NCI-H146 (cell line): ENCODE measurements at regions not wholly inside any gene's neighbourhood (a gene's known extent, or its start where the extent isn't known, plus 50 kb on each side); places are given as distances from the start of the nearest gene placed in this dataset.

ENCODE experiments used
- DNase-seq: peaks from one replicate; lab custom pipeline; 2025; lab: John Stamatoyannopoulos, UW

DNA sequence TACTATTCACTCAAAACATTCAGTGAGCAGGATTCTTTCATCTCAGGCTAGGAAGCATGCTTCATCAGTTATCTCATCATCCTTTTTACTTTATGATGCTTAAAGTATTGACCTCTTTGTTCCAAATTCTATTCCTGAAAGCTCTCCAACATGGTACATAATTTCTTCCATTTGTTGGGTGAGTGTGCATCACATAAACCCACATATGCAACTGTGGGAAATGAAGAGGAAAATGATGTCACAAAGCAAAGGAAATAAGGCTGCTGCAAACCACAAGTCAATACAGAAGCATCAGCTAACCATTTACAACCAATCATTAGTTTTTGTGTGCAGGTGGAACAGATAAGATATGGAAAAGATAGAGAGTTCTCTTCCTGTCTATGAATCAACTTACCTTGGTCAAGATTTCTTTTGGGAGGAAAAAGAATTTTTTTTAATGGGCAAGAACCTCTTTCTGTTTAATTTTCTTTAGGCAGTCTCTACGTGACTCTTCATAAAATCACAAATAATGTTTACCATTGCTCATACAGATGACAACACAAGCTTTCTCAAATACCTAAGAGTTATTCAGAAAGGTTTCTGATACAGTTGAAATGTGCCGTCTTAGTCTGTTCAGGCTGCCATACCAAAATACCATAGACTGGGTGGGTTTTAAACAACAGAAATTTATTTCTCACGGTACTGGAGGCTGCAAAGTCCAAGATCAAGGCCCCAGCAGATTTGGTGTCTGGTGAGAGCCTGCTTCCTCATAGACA is 259.9 kb downstream of the ADGRG6 start:
- no peak for DNase-seq

DNA sequence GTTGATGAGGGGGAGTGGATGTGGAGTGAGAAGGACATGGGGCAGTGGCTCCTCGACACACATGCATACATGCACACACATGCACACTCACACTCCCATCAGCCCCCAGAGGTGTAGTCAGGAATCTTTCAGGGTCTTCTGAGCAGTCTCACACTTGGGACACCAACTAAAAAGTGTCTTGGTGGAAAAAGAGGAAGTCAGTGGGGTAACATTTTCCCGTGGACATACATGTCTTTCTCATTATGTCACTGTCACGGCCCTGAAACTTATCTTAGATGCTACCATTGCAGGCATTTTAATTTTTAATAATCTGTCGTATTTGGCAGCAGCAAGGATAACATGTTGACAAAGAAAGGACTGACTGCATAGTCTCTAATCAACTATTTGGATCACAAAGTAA is 261.1 kb downstream of the ADGRG6 start:
- DNase-seq, result no peak

DNA sequence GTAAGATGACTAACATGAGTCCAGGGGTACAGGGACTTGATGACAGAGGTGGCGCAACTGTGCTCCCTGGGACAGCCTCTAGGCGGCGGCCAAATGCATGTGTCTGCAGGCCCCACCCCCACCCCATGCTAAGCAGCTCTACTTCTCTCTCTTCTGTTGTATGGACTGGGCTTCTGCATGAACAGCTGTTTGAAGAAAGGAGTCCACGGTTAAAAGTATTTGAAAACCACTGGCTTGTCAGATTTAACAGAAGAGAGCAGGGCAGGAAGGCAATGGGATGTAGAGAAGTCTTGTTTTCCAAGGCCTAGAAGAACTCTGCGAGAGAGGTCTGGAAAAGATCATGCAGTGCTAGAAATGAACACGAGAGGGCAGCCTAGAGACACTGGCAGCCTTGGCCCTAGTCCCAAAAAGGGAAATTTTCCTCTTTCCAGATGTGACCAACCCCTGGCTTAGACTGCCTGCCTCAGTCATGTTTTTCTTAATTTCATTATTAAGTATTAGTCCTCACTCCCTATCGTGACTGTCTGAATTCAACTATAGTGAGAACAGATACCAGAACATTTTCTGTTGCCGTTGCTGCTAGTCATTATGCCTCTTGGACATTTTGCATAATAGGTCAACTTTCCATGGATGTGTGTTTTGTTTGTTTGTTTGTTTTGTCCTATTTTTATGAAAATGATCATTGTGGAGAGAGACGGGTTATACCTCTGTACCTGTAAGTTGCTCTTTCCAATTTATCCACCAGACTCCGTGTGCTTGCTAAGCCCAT is 265.0 kb downstream of the ADGRG6 start:
- peak; percentile 19 for DNase-seq

DNA sequence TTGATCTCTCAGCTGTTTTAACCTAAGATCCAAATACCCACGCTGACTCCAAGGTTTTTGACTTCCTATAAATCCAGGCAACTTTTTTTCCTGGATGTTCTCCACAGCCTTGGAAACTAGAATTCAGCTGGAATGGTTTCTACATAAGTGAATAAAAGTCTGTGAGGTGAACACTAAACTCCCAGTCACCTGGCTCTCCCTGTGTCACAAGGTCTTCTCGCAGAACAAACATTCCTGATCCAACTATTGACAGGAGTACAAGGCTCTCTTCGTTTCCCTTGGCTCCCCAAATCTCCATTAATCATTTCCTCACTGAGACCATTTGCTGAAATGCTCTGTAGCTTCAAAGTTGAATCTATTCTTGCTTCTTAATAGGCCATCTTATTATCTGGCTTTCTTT is 265.7 kb downstream of the ADGRG6 start:
- DNase-seq, result no peak

DNA sequence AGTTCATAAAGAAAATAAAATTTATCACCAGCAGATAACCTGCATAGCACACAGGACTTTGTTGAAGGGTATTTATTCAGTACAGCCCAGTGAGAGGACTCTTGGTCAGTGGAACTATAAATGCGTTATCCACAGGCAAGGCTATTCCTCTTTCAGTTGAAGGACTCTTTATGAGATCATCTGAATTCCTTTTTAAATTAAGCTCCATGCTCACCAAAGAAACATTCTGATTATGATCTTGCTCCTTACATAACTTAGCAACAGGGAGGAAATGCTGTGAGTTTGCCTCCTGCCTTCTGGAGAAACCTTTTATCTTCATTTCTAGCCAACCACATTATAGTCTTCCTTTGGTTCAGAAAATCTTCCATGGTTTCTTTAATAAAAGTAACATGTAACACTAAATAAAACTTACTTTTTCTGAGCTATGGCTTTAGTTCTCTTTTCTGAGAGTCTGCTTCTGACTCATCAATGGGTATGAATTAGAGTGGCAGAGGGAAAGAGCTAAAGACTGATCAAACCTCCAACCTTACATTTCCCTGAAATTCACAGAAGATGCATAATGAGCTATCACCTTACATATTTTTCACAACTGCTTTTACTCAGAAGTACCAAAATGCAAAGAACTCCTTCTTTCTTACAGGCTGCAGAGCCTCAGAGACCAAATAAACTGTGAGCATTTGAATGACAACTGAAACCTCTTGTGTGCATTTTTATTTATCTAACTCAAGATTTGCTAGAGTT is 267.2 kb downstream of the ADGRG6 start:
- no peak for DNase-seq

DNA sequence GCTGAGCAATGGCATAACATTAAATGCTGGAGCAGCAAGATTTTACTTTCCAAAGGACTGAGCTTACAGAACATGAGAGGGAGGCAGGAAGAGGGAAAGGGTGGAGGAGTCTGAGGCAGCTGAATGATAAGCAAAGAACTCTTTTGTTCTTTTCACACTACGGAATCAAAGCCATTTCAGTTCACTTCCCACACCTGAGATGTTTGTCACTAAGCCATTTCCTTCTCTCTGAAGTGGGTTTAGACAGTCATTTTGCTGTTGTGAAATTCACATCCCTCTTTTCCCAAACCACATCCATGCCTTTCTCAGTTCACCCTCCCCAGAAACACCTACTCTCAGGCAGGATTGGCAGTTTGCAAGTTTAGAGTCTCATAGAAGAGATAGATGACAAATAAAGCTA is 267.9 kb downstream of the ADGRG6 start:
- DNase-seq, result no peak

DNA sequence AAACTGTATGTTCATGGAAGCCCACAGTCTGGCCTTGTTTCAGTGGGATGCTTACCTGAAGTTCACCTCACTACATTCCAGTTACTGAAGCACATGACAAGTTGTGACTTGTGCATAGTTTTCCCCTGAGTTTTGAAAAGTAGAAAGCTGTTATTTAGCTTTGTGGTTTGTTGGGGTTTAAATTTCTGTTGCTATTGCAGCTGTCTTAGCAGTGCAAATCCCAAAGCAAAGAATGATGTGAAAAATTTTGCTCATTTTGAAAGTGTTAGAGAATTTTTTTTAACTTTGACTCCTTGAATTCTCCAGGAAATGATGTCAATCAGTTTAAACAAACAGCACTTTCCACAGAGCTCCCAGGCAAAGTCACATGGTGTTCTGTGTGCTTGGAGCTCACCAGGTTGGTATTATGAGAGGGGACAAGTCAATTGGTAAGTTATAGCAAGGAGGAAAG is 268.4 kb downstream of the ADGRG6 start:
- DNase-seq, result no peak

DNA sequence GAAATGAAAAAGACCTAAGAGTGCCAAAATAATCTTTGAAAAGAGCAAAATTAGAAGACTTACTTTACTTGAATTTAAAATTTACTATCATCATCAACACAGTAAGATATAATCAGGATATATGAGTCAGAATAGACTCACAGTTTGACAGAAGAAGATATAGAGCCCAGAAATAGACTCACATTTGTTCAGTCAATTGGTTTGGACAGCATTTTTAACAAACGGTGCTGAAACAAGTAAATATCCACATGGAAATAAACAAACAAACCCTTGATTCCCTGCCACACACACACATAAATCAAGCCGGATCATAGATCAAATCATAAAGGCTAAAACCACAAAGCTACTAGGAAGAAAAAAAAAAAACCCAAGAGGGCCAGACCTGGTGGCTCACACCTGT is 291.1 kb downstream of the ADGRG6 start:
- DNase-seq, result no peak

DNA sequence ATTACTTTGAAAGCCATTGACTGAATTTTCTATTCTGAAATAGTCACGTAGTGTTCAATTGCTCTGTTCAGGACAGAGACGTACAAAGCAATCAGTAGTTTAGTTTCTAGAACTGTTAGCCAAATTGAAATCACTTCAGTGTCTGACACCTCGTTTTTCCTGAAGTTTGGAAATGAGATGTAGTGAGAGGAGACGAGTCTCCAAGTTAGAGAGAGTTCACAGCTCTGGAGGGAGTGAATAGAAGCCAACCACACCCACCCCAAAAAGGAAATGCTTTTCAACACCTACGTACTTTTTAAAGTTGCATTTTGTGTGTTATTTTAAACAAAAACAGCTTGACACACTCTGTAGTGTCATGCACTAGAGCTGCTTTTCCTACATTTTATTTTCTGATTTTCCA is 296.0 kb downstream of the ADGRG6 start:
- DNase-seq, result no peak

DNA sequence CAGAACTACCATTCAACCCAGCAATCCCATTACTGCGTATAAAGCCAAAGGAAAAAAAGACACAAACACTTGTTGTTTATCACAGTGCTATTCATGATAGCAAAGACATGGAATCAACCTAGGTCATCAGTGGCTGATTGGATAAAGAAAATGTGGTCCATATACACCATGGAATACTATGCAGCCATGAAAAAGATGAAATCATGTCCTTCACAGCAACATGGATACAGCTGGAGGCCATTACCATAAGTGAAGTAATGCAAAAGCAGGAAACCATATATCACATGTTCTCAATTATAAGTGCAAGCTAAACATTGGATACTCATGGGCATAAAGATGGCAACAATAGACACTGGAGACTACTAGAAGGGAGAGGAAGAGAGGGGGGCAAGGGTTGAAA is 299.6 kb downstream of the ADGRG6 start:
- no peak for DNase-seq

DNA sequence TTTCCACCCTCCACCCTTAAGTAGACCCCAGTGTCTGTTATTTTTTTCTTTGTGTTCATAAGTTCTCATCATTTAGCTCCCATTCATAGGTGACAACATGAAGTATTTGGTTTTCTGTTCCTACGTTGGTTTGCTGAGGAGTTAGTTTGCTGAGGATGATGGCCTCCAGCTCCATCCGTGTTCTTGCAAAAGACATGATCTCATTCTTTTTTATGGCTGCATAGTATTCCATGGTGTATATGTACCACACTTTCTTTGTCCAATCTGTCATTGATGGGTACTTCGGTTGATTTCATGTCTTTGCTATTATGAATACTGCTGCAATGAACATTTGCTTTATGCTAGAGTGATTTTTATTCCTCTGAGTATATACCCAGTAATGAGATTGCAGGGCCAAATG is 301.2 kb downstream of the ADGRG6 start:
- no peak for DNase-seq

DNA sequence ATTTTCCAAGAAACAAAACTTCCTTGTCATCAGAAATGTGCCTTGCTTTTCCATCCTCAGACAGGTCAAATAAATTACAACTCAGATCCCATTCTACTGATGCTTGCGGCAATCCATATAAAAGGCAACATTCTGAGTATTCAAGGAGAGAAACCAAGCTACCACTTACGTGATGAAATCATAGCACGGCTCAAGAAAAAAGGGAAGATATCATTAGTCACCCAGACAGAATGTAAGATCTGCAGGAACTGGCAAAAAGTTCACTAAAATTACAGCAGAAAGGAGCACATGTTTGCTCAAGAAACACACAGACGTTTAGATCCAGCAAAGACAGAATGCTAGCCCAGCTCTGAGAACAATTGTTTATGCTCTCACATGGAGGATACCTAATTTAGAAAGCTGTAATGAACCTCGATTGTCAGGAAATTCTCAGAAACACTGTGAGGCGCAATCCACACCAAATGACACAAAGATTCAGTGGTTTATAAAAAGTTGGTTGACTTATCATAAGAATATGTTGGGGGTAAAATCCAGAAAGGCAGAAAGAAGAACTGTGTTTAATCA is 304.2 kb downstream of the ADGRG6 start:
- DNase-seq, result no peak

DNA sequence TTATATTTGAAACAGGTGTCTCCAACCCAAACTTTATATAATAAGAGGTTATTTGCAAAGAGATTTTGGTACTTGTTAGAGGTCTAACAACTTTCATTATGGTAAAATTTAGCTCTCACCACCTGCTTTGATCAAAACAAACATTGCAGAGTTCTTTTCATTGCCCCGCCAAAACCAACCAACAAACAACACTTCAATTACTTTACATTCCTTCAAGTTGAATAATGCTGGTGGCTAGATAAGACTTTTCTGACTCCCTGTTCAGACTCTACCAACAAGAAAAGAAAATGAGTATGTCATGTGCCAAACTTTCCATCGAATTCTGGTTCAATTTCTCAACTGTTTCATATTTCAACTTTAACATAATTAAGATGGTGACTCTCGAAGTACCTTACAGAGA is 311.1 kb downstream of the ADGRG6 start:
- no peak for DNase-seq

DNA sequence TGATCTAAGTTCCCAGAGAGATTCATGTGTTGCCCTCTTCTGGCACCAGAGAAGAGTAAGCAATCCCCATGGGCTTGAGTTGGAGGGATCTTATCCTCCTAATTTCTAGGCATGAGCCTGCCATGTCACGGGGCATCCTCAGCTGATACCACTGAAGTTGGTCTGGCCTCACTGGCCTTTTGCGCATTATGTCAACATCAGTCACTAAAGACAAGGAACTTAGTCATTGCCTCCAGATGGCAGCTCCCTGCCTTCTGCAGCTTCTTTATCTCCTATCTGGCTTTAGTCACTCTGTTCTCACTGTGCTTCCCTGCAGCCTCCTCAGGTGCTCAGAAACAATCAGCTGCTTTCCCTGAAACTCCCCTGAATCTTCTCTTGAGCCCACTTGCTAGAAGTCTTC is 312.2 kb downstream of the ADGRG6 start:
- DNase-seq, result no peak

DNA sequence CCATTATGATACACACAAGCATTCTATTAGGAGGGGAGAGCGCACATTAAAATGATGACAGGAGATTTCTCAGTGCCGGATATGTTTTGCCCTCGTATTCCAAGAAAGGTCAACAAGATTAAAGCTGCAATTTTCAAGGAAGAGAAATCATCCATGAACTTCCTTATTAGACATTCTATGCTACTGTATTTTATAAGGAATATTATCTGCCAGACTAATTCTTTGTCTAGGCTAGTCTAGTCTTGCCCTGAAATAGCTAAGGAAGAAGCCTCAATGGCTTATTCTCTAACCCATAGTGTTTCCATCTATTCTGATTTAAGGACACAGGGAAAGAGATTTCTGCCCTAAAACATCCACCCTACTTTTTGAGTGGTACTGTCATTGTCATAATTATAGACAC is 315.4 kb downstream of the ADGRG6 start:
- DNase-seq, result no peak

DNA sequence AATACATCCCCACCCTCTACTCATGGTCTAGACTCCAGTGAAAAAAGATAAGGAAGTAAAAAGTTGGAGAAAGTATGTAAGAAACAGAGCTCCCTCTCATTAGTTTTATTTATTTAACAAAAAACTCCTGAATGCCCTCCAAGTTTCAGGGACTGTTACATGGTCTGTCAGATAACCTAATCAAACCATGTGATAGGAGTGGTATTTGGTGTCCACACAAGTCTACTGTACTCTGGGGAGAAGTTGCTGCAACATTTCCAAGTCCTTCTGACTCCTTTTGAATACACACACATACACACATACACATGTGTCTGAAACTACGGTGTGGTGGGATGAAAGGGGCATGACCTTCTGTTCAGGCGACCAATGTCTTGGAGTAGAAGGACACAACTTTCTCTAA is 320.0 kb downstream of the ADGRG6 start:
- DNase-seq, result no peak

DNA sequence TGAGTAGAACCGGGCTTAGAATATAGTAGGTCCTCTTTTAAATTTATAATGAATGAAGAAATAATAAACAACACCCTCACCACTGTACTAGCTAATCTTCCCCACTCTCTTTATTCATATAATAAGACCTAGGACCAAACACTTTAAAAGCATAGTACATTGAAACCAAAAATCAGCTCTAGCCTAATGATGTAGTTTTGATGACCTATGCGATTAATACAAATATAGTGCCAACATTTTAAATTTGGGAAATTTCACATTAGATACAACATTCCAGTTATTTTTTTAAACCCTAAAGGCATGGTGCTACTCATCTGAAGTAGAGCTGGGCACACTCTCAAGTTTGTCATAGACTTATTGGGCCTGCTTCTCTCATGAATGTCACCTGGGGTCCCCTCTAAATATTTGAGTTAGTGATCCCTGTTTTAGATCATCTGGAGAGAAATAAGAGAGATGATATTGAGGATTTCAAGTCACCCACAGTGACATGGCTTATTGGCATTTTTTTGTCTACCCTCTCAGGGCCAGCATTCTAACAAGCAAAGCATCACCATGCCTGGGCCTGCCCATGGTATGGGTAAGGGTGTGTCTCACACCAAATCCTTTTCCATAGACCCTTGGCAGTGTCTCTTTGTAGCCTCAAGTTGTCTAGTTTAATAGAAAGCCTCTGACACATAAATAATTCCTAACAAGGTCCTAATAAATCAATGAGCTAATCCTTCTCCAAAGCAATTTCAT is 319.8 kb downstream of the HIVEP2 start:
- DNase-seq, result no peak

DNA sequence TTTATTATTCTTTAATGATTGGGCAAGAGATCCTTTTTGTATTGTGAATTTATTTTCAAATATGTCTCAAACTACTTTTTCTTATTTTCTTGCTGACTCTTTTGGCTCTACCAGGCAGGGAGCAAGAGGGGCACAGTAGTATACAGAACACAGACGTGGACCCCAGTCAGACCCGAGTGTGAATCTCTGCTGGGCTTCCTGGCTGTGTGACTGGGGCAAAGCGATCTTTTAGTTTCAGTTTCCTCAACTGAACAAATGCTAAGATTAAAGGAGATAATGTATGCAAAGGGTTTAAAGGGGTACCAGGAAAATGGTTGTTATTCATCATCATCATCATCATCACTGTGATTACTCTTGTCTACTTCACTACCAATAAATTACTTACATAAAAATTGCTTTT is 317.5 kb downstream of the HIVEP2 start:
- no peak for DNase-seq

DNA sequence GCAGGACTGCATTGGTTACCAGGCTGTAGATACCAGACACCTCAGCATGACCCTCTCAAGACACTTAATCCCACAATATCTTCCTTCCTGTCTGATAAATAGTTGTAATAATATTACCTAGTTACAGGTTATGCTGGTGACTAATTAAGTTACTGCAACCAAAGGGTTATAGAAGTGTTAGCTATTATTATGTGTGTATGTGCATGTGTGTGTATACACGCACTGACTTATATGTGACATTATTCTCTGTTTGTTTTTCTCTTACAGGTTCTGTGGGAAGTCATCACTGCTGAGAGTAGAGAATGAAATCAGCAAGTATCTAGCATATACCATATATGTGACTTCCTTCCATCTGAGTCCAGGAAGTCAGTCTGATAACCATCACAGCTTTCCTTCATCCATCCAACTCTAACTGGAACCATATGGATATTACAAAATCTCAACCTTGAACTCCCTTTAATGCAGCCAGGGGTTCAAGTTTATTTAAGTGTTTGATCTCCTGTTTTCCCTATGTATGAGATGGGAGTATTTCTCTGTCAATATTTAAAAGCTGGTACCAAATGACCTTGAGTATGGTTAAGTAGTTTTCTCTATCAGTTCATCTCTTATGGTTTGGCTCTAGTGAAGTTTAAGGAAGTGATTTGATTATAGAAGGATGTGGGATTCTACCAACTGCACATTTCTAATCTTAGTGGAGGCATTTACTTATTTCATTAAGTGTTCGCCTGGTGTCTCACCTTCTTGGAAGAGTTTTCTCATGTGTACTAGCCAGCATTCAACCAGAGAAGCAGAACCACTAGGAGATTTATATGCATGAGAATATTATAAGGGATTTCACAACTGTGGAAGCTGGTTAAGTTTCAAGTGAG is 313.2 kb downstream of the HIVEP2 start:
- DNase-seq, result no peak

DNA sequence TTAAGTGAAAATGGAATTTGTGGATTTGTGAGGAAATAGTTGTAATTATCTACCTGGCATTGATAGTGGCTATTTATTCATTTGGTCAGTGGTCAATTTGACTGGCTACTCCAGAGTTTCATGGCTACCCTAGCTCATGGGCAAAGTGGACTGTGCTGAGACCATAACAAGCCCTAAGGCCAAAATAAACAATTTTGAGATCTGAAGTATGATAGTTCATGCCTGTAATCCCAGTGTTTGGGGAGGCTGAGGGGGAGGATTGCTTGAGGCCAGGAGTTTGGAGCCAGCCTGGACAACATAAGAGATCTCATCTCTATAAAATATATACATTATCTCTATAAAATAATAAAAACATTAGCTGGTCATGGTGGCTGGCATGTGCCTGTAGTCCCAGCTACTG is 311.7 kb downstream of the HIVEP2 start:
- no peak for DNase-seq

DNA sequence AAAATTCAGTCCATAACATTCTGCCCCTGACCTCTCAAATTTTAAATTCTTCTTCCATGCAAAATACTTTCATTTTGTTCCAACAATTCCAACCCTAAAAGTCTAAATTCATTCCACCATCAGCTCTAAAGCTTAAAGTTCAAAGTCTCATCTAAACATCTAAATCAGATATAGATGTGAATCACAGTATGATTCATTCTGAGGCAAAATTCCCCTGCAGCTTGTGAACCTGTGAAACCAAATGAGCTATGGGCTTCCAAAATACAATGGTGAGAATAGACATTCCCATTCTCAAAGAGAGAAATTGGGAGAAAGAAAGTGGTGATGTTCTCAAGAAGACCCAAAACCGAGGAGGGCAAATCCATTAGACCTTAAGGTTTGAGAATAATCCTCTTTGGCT is 309.8 kb downstream of the HIVEP2 start:
- no peak for DNase-seq
